SK-MEL-5 (cell line): ENCODE measurements at regions not wholly inside any gene's neighbourhood (a gene's known extent, or its start where the extent isn't known, plus 50 kb on each side); places are given as distances from the start of the nearest gene placed in this dataset.

Experiments
- DNase-seq: peaks from one replicate; pipeline ENCODE4 v3.0.0-alpha.2; 2016; ENCODE audit warnings: low read depth, low spot score
- in situ Hi-C: cut with HindIII; loops from 2 replicates; pipeline ENCODE4 v1.10.0; 2016; ENCODE audit warnings: low sequenced_read_pairs, high pct_unique_total_duplicates, low pct_unique_long_range_greater_than_20kb

DNA sequence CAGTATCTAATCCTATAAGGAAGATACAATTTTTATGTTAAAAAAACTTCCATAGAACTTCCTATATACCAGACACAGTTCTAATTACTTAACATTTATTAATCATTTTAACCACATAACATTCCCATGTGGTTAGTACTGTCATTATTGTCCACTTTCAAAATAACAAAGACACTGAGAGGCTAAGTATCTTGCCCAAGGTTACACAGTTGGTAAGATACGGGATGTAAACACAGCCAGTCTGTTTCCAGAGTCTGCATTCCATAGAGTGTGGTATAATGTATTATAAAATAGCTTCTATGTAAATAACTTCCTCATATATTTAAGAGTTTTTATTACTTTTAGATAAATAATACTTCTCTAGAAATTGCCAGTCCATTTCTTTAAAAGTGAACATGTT, 383.3 kb upstream of the ETAA1 start:
- no peak for DNase-seq
- in situ Hi-C loops: no loop called here

GRCh38 chr2:67015681-67016080, 381.5 kb upstream of the ETAA1 start:
- in situ Hi-C loops: no loop called here
- DNase-seq: no peak

- DNase-seq: no peak
- in situ Hi-C loops: no loop called here
Observed at GRCh38 chr2:67018301-67018700, 378.8 kb upstream of the ETAA1 start.

GRCh38 chr2:67032076-67032475, 365.1 kb upstream of the ETAA1 start:
- in situ Hi-C loops: no loop called here
- no peak for DNase-seq

- DNase-seq: no peak
- in situ Hi-C loops: no loop called here
Observed at GRCh38 chr2:67036444-67036843, 360.7 kb upstream of the ETAA1 start.

DNA sequence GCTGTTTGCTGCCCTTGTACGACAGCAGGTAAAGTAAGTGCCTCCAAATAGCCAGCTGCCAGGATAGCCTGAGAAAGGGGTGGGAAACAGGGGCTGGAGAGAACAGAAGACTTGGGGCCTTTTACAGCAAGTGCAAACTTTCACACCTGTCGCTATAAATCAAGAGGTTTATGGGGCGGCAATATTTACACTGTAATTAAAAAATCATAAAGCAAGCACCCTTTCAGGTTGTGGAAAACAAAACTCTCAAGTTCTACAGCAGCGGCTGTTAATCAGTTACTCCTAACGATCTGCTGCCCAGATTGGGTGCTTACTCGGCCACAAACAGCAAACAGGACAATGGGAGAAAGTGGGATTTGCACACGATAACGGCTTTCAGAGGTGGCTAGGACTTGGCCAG, 359.5 kb upstream of the ETAA1 start:
- in situ Hi-C loops: no loop called here
- DNase-seq: no peak

GRCh38 chr2:67038195-67038594, 358.9 kb upstream of the ETAA1 start:
- in situ Hi-C loops: no loop called here
- DNase-seq: no peak

- DNase-seq: no peak
- in situ Hi-C loops: no loop called here
Observed at GRCh38 chr2:67039058-67039457, 358.1 kb upstream of the ETAA1 start.

- no peak for DNase-seq
- in situ Hi-C loops: no loop called here
Observed at GRCh38 chr2:67039517-67040103, 357.5 kb upstream of the ETAA1 start.

- DNase-seq: no peak
- in situ Hi-C loops: no loop called here
Observed at GRCh38 chr2:67041051-67041450, 356.1 kb upstream of the ETAA1 start.

DNA sequence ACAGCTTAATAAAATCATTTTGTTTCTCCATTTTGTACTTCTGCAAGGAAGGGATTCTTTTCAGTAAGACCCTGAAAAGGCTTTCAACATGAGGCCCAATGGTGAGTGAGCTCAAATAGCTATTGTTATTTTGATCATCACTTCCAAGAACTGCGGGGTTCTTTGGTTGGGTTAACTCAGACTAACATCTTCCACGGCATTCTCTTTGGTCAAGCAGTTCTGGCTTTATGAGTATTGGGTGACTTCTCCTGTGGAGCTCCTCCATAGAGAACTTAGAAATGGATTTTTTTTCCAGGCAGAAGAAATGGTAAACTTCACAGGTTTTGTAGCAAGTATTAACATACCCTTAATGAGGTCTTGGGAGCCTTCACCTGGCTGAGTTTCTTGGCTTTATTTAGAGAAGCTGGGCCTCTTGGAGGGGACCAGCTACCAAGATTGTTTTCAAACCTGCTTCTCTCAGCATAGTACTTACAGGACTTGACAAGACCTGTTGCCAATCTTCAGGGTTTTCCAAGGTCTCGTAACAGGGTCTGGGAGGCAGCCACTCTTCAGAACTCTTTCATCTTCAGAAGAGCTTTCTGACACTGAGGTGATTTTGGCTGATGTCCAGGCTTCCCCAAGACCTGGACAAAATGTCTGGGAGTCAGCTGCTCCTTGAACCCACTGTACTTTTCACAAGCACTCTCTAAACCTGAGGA, 353.2 kb upstream of the ETAA1 start:
- in situ Hi-C loops: no loop called here
- DNase-seq: no peak

GRCh38 chr2:67046591-67046990, 350.5 kb upstream of the ETAA1 start:
- in situ Hi-C loops: no loop called here
- no peak for DNase-seq

GRCh38 chr2:67048314-67048713, 348.8 kb upstream of the ETAA1 start:
- DNase-seq: peak; percentile 22
- in situ Hi-C loops: no loop called here

- in situ Hi-C loops: no loop called here
- no peak for DNase-seq
Observed at GRCh38 chr2:67050622-67051021, 346.5 kb upstream of the ETAA1 start.

DNA sequence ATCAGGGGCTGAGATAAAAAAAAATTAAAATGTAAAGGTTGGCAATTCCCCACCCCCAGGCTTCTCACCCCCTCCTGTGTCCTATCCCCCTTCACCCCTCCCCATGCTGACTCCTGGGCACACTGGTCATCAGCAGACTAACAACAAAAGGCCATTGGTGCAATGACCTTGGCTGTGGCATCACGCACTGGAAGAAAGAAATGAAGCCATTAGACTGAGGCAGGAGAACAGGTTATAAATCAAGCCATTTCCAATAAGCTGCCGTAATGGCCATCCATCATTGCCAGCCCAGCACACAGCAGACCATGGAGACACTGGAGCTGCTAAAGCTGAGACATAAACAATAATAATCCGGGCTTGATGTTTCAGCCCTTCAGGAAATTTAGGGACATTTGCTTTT, 342.4 kb upstream of the ETAA1 start:
- in situ Hi-C loops: no loop called here
- DNase-seq: no peak

DNA sequence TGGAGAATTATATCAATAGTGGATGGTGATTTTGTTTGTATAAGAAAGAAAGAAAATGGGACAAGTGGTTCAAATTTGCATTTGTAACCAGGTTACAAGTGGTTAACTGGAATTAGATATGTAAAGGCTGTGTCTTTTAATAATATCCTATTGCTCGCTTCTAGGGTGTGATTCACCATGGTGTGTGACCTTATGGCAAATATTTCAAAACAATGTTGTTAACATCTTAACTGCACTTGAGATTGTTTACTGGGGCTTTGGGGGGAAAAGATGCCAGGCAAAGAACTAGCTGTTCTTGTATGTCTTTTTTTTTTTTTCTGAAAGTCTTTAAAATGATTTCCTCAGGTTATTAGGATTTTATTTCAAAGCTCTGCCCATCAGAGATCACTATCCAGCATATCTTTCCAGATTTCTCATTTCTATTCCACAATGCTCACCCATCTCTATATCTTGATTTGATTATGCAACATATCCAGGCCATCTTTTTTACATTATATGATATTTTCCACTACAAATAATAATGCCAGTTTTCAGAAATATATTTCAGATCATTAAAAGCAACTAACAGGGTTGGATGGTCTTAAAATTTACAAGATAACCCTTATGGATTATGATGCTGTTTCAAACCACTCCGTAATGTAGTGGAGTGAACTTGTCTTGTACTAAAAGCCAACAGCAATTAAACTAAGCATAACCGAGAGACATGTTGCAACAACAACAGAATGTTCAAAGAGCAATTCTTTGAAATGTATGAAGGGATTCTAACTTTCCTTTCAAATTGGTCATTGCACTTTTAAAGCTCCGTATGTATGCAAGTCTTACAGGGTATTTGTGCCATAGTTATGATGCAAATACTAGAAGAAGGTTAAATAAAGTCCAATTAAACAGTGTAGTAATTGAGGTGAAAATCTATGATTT, 341.5 kb upstream of the ETAA1 start:
- DNase-seq: no peak
- in situ Hi-C loops: no loop called here

DNA sequence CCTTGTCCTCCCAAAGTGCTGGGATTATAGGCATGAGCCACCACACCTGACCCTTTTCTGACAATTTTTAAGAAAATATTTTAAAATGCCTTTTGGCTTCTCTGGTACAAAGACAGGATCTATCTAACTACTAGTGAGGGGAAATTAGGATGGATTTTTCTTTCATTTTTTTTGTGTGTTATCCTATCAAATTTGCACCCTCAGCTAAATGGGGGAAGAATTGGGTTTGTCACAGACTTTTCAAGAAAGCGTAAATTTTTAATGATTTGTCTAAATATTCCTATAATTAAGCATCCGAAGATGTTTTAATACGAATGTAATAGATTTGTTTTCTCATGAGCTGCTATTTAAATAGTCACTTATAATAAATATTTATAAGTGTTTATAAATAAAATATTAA, 340.0 kb upstream of the ETAA1 start:
- no peak for DNase-seq
- in situ Hi-C loops: no loop called here

DNA sequence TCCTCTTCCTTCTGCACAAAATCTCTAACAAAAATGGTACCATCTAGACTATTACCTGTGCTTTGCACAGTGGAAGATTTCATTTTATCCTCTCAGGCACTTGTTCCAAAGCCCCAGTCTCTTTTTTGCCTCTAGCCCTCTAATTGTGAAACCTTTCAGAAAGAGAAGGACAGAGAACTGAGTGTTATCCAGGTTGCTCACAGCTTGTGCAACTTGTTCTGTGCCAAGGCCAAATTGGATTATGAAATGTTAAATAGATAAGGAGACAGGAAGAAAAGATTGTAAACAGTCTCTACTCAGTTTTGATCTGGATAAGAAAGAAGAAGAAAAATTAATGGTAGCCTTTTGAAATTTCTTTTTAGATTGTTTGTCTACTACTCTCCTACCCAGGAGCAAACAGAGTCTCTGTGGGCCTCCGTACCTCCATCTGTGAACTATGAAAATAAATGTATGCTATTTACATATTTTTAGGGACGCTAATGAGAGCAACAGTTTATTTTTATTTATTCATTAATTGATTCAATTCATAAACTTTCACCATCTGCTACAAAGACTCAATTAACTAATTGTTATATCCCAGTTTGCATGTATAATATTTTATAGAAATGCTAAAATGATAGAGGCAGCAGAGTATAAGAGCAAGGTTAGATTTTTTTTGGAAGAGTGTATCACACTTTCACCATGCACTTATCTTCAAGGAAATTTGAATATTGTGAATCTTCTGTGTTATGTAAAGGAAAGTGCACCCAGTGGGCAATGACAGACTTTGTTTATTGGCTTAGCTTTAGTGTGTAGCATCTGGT, 339.0 kb upstream of the ETAA1 start:
- peak; percentile 52 for DNase-seq
- in situ Hi-C loops: no loop called here
